Muscle of back (tissue), 3 donors: ENCODE measurements at regions not wholly inside any gene's neighbourhood (a gene's known extent, or its start where the extent isn't known, plus 50 kb on each side); places are given as distances from the start of the nearest gene placed in this dataset.

Source experiments
- DNase-seq, 3 donors: peaks; one replicate each; pipeline versions ENCODE4 v3.0.0 to v3.0.0-alpha.2; 2013

GRCh38 chr15:62544446-62544845 lies 379.4 kb upstream of the C2CD4B start:
- no peak for DNase-seq

GRCh38 chr15:62545467-62546227 lies 380.6 kb upstream of the C2CD4B start:
- peak; percentile 79 to 88 (median 87) for DNase-seq

GRCh38 chr15:62546628-62547027 lies 381.5 kb upstream of the C2CD4B start:
- DNase-seq = peak in 1 of 3 donors; percentile 45

- DNase-seq = peak in 2 of 3 donors; percentile 57 to 72
Measured at GRCh38 chr15:62547584-62547983, 382.5 kb upstream of the C2CD4B start.

- DNase-seq = no peak
Measured at GRCh38 chr15:62549345-62549970, 384.4 kb upstream of the C2CD4B start.

GRCh38 chr15:62550106-62550505 lies 385.0 kb upstream of the C2CD4B start:
- peak in 1 of 3 donors; percentile 67 for DNase-seq

- DNase-seq = no peak
Measured at GRCh38 chr15:62552444-62552843, 387.4 kb upstream of the C2CD4B start.

- DNase-seq = no peak
Measured at GRCh38 chr15:62553911-62554563, 389.0 kb upstream of the C2CD4B start.

GRCh38 chr15:62558640-62559380 lies 393.7 kb upstream of the C2CD4B start:
- DNase-seq = peak; percentile 45 to 85 (median 69)

- no peak for DNase-seq
Measured at GRCh38 chr15:62559381-62559733, 394.3 kb upstream of the C2CD4B start.

GRCh38 chr15:62561059-62561519 lies 396.0 kb upstream of the C2CD4B start:
- DNase-seq = no peak

- no peak for DNase-seq
Measured at GRCh38 chr15:62561571-62561970, 396.5 kb upstream of the C2CD4B start.

GRCh38 chr15:62564886-62565633 lies 400.0 kb upstream of the C2CD4B start:
- no peak for DNase-seq

- no peak for DNase-seq
Measured at GRCh38 chr15:62565634-62566026, 400.5 kb upstream of the C2CD4B start.

- DNase-seq = no peak
Measured at GRCh38 chr15:62566248-62566647, 401.2 kb upstream of the C2CD4B start.

- no peak for DNase-seq
Measured at GRCh38 chr15:62567501-62567900, 402.4 kb upstream of the C2CD4B start.

GRCh38 chr15:62568004-62568403 lies 402.9 kb upstream of the C2CD4B start:
- DNase-seq = no peak

GRCh38 chr15:62568702-62569101 lies 403.6 kb upstream of the C2CD4B start:
- DNase-seq = no peak

- peak in 1 of 3 donors; percentile 69 for DNase-seq
Measured at GRCh38 chr15:62569460-62570404, 404.6 kb upstream of the C2CD4B start.

GRCh38 chr15:62570405-62570783 lies 405.3 kb upstream of the C2CD4B start:
- DNase-seq = no peak
